Panc1 (cell line): ENCODE measurements at regions not wholly inside any gene's neighbourhood (a gene's known extent, or its start where the extent isn't known, plus 50 kb on each side); places are given as distances from the start of the nearest gene placed in this dataset.

Source experiments
- ATAC-seq: fragments of 200-7000 bp; cut with Tn5 transposase; 2 replicates; pipeline ENCODE4 v1.9.1; 2020; ENCODE audit warnings: mild to moderate bottlenecking, moderate library complexity
- BruUV-seq: library from RNA; stranded (reverse); fragments of 400-500 nt; replicated peaks from 2 replicates; lab custom pipeline; 2021; lab: Mats Ljungman, UMichigan
- CTCF ChIA-PET: fragments of 300-600 bp; sonication (Branson Sonifier 250); formaldehyde crosslinking; loops from one replicate; lab custom pipeline; 2022; ENCODE audit warnings: antibody characterized with exemption; lab: Charles Lee
- POLR2A ChIA-PET: fragments of 300-600 bp; sonication (Branson Sonifier 250); formaldehyde crosslinking; loops from one replicate; lab custom pipeline; 2022; ENCODE audit warnings: antibody characterized with exemption; lab: Charles Lee
- DNase-seq: peaks from one replicate; pipeline ENCODE4 v3.0.0-alpha.2; 2010; ENCODE audit warnings: low read depth, low spot score
- H3K27ac ChIP-seq: 2 replicates; pipeline ENCODE4 v1.5.1; 2011; ENCODE audit warnings: mild to moderate bottlenecking, low read length, inconsistent platforms
- H3K27me3 ChIP-seq: fragments of 200-500 bp; sonication (Bioruptor generic); 2 replicates; pipeline ENCODE4 v1.6.0; 2014; ENCODE audit warnings: low read length, inconsistent platforms; ENCODE audit not compliant: control insufficient read depth, insufficient read depth
- H3K36me3 ChIP-seq: fragments of 200-500 bp; sonication (Bioruptor generic); 2 replicates; pipeline ENCODE4 v1.5.1; 2014; ENCODE audit warnings: inconsistent platforms, mild to moderate bottlenecking, low read length, moderate library complexity; ENCODE audit not compliant: control insufficient read depth, insufficient read depth
- H3K4me1 ChIP-seq: 2 replicates; pipeline ENCODE4 v1.5.1; 2011; ENCODE audit warnings: inconsistent platforms, mild to moderate bottlenecking, low read length, moderate library complexity; ENCODE audit not compliant: control insufficient read depth, insufficient read depth
- H3K4me3 ChIP-seq, 2 experiments: 2 replicates each; pipeline ENCODE4 v1.5.1; 2011 to 2012; ENCODE audit warnings: low read depth in 2 of 2, low read length in 2 of 2, mild to moderate bottlenecking in 2 of 2, inconsistent platforms in 1 of 2, moderate library complexity in 1 of 2
- H3K9me3 ChIP-seq: fragments of 200-500 bp; sonication (Bioruptor generic); 2 replicates; pipeline ENCODE4 v1.5.1; 2014; ENCODE audit warnings: low read depth, mild to moderate bottlenecking, inconsistent platforms, low read length, moderate library complexity; ENCODE audit not compliant: control insufficient read depth, insufficient read depth
- CTCF ChIP-seq: fragments of 450-650 bp; IDR thresholded peaks from 2 replicates; pipeline ENCODE4 v1.5.1; 2017; ENCODE audit warnings: mild to moderate bottlenecking
- POLR2AphosphoS5 ChIP-seq: IDR thresholded peaks from 2 replicates; pipeline ENCODE4 v1.6.1; 2012; ENCODE audit warnings: mild to moderate bottlenecking, low read depth, low read length, moderate library complexity
- REST ChIP-seq, 2 experiments: IDR thresholded peaks; 2 replicates each; pipeline ENCODE4 v1.6.1; 2011 to 2012; ENCODE audit warnings: low read depth in 2 of 2, control low read depth in 1 of 2, low read length in 1 of 2, mild to moderate bottlenecking in 1 of 2, moderate library complexity in 1 of 2; ENCODE audit not compliant: insufficient read depth in 1 of 2
- SIN3A ChIP-seq: IDR thresholded peaks from 2 replicates; pipeline ENCODE4 v1.6.1; 2012; ENCODE audit warnings: low read depth, mild to moderate bottlenecking, low read length, moderate library complexity, borderline replicate concordance; ENCODE audit not compliant: insufficient read depth
- TCF7L2 ChIP-seq: IDR thresholded peaks from 2 replicates; pipeline ENCODE4 v1.6.1; 2011; ENCODE audit warnings: mild to moderate bottlenecking, low read depth, low read length, inconsistent platforms
- in situ Hi-C: cut with HindIII; loops from 2 replicates; pipeline ENCODE4 v1.10.0; 2016; ENCODE audit warnings: low sequenced_read_pairs, low pct_unique_long_range_greater_than_20kb
- intact Hi-C: fragments of 100-400 bp; cut with micrococcal nuclease; formaldehyde crosslinking; loops from one replicate; pipeline ENCODE4 v1.10.0; 2022; ENCODE audit not compliant: unreplicated experiment

DNA sequence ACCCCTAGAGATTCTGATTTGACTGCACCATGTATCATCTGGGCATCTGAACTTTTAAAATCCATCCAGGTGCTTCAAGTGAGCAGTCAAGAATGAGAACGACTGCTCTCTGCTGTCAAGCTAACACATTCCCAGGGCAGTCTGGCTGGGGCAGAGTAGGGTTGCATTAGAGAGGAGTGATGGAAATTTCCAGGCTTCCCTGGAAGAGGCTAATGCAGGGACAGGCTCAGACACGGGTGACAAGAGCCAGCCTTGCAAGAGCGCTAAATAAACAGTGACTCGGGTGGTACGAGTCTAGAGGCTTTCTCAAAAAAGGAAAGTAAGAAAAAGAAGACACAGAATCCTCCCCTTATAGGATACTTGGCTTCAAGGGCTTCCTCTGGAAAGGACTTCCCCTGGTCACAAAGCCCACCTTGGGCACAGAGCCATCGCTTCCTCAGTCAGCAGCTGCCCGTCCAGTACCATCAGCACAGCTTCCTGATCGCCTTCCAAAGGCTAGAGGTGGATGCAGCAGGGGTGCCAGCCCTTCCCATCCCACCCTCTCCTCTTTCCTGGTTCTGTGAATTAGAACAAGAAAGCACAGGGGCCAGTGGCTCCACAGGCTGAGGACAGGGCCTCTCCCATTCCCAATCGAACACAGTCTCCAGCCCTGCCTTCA, 177.4 kb upstream of the RREB1 start:
- no peak overlapping the region for H3K4me3 ChIP-seq
- CTCF ChIA-PET, result interaction anchor here (0.5 to 0.6 kb wide), 2 partner anchors 12 to 157 kb away, joined by 3 to 4 read pairs; no protein-coding TSS in a partner anchor
- no peaks in the 10 kb centered on the region for H3K9me3 ChIP-seq
- no peak for ATAC-seq
- peaks cover 4% of the 10 kb centered on the region; the same call in 1 of the 2 replicates for H3K4me1 ChIP-seq
- intact Hi-C loops, result no loop called here
- in situ Hi-C loops, result no loop called here
- TF ChIP-seq CTCF (no peak), SIN3A (no peak), REST (IDR thresholded peaks at IDR 0.05; ENCODE audit: insufficient read depth in 1 of 2, low read depth in 2 of 2, low read length in 1 of 2) (no peak), TCF7L2 (no peak), POLR2AphosphoS5 (no peak)
- POLR2A ChIA-PET, result no interaction called here
- BruUV-seq, result no TSS peak
- no peak for DNase-seq
- no peak overlapping the region for H3K27ac ChIP-seq
- no peaks in the 10 kb centered on the region for H3K36me3 ChIP-seq
- H3K27me3 ChIP-seq, result no peaks in the 10 kb centered on the region

DNA sequence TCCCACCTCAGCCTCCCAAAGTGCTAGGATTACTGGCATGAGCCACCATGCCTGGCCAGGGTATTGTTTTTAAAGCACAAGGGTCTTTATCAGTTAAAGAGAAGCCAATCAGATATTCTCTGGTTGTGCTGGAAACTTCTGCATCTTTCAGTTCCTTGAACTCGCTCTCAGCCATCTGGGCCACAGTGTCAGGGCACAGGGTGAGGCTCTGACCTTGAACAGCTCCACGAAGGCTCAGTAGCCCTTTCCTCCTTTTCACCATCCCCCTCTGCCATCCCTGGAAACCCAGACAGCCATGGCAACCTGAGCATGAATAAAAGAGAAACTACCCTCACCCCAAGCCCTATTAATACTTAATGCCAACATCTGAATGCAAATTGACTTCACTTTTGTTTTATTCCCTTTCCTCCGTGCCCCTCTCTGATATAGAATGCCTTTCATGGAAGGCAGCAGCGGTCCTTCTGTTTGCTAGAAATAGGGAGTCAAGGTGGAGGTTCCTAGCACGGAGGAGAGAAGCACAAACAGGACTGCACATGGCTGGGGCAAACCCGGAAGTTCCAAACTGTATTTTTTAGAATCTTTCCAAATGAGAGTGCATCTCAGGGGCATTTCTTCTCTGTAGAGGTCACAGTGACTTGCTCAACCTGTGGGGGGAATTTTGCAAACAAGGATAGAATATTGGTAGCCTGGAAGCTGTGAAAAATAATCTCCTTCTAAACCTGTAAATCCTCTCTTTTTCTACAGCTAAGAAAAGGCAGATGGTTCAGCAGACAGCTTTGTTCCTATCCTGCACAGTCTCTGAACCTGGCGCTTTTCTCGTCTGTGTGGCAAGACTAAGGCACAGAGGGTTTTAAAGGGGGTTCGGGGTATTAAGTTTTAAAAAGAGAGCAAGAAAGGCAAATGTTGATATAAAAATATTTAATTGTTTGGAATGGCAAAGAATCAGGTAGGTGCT, 176.4 kb upstream of the RREB1 start:
- Histone ChIP-seq H3K4me1 (peaks cover 4% of the 10 kb centered on the region; the same call in 1 of the 2 replicates), H3K9me3 (no peaks in the 10 kb centered on the region), H3K27me3 (no peaks in the 10 kb centered on the region), H3K36me3 (no peaks in the 10 kb centered on the region), H3K27ac (no peak overlapping the region), H3K4me3 (no peak overlapping the region)
- POLR2A ChIA-PET, result no interaction called here
- DNase-seq (no peak), ATAC-seq (no peak)
- in situ Hi-C loops (no loop called here), intact Hi-C loops (no loop called here)
- CTCF ChIA-PET, result no interaction called here
- TF ChIP-seq CTCF, result no peak
- no peak for TF ChIP-seq SIN3A
- TF ChIP-seq REST (IDR thresholded peaks at IDR 0.05; ENCODE audit: insufficient read depth in 1 of 2, low read depth in 2 of 2, low read length in 1 of 2), result no peak
- TF ChIP-seq POLR2AphosphoS5, result no peak
- no peak for TF ChIP-seq TCF7L2
- no TSS peak for BruUV-seq
